ENCODE measurements at regions not wholly inside any gene's neighbourhood (a gene's known extent, or its start where the extent isn't known, plus 50 kb on each side); places are given as distances from the start of the nearest gene placed in this dataset.
A peak's percentile ranks its signal among the peaks of the same experiment; 100 is the strongest.

- no peak for DNase-seq
Observed at GRCh38 chr11:41982276-41982675, 522.8 kb upstream of the LRRC4C start.

GRCh38 chr11:41982975-41983374 is 523.5 kb upstream of the LRRC4C start:
- no peak for DNase-seq

- no peak for DNase-seq
Observed at GRCh38 chr11:41983475-41983874, 524.0 kb upstream of the LRRC4C start.

GRCh38 chr11:41984023-41984422 is 524.6 kb upstream of the LRRC4C start:
- no peak for DNase-seq

GRCh38 chr11:41985799-41986198 is 526.3 kb upstream of the LRRC4C start:
- no peak for DNase-seq

- no peak for DNase-seq
Observed at GRCh38 chr11:41988951-41989572, 529.6 kb upstream of the LRRC4C start.

GRCh38 chr11:41989823-41990380 is 530.5 kb upstream of the LRRC4C start:
- no peak for DNase-seq

- peak; percentile 27 for DNase-seq
Observed at GRCh38 chr11:41996533-41996932, 537.1 kb upstream of the LRRC4C start.

GRCh38 chr11:41997844-41998401 is 538.5 kb upstream of the LRRC4C start:
- no peak for DNase-seq

GRCh38 chr11:41999066-41999465 is 539.6 kb upstream of the LRRC4C start:
- no peak for DNase-seq

- no peak for DNase-seq
Observed at GRCh38 chr11:42003801-42004200, 544.3 kb upstream of the LRRC4C start.

GRCh38 chr11:42006766-42007165 is 547.3 kb upstream of the LRRC4C start:
- DNase-seq, result no peak

GRCh38 chr11:42012271-42012670 is 552.8 kb upstream of the LRRC4C start:
- DNase-seq, result peak; percentile 14

GRCh38 chr11:42013656-42014201 is 554.3 kb upstream of the LRRC4C start:
- DNase-seq, result peak; percentile 30

- DNase-seq, result no peak
Observed at GRCh38 chr11:42021911-42022310, 562.5 kb upstream of the LRRC4C start.

- no peak for DNase-seq
Observed at GRCh38 chr11:42023267-42023666, 563.8 kb upstream of the LRRC4C start.

GRCh38 chr11:42025121-42025803 is 565.8 kb upstream of the LRRC4C start:
- peak; percentile 29 for DNase-seq

GRCh38 chr11:42034826-42035225 is 575.4 kb upstream of the LRRC4C start:
- no peak for DNase-seq

- DNase-seq, result peak; percentile 21
Observed at GRCh38 chr11:42036201-42036600, 576.7 kb upstream of the LRRC4C start.

GRCh38 chr11:42043312-42043711 is 583.9 kb upstream of the LRRC4C start:
- peak; percentile 53 for DNase-seq

GRCh38 chr11:42047637-42048555 is 588.4 kb upstream of the LRRC4C start:
- DNase-seq, result no peak

GRCh38 chr11:42049186-42049585 is 589.7 kb upstream of the LRRC4C start:
- no peak for DNase-seq

All from fibroblast of skin of abdomen (primary cell).